WERI-Rb-1 (cell line): ENCODE measurements at regions not wholly inside any gene's neighbourhood (a gene's known extent, or its start where the extent isn't known, plus 50 kb on each side); places are given as distances from the start of the nearest gene placed in this dataset.
"Not testable (repeated sequence)": the region's sequence is repeated elsewhere in the genome, so short reads cannot be mapped to it uniquely, and the experiment has no call there.

Experiments used
- DNase-seq: peaks from one replicate; pipeline ENCODE4 v3.0.0-alpha.2; 2020
- H3K27ac ChIP-seq: fragments of 250-450 bp; sonication (Bioruptor Pico); 2 replicates; pipeline ENCODE4 v1.5.1; 2020; ENCODE audit warnings: mild to moderate bottlenecking, moderate library complexity
- H3K27me3 ChIP-seq: fragments of 250-450 bp; sonication (Bioruptor Pico); 2 replicates; pipeline ENCODE4 v1.5.1; 2021; ENCODE audit warnings: mild to moderate bottlenecking, low read depth, moderate library complexity; ENCODE audit not compliant: insufficient read depth, severe bottlenecking
- H3K36me3 ChIP-seq: fragments of 250-450 bp; sonication (Bioruptor Pico); 2 replicates; pipeline ENCODE4 v1.5.1; 2020; ENCODE audit warnings: mild to moderate bottlenecking, moderate library complexity
- H3K4me3 ChIP-seq: 2 replicates; pipeline ENCODE4 v1.5.1; 2011; ENCODE audit warnings: low read depth, mild to moderate bottlenecking, control low read depth, low read length
- H3K9me3 ChIP-seq: fragments of 250-450 bp; sonication (Bioruptor Pico); 2 replicates; pipeline ENCODE4 v1.5.1; 2021; ENCODE audit warnings: mild to moderate bottlenecking, moderate library complexity; ENCODE audit not compliant: severe bottlenecking
- TF ChIP-seq, protein P1 (sequence below): IDR thresholded peaks from 2 replicates; pipeline ENCODE4 v1.5.1; 2011; ENCODE audit warnings: low read depth, mild to moderate bottlenecking, control low read depth, inconsistent platforms, low read length

- TF ChIP-seq, protein P1, sequence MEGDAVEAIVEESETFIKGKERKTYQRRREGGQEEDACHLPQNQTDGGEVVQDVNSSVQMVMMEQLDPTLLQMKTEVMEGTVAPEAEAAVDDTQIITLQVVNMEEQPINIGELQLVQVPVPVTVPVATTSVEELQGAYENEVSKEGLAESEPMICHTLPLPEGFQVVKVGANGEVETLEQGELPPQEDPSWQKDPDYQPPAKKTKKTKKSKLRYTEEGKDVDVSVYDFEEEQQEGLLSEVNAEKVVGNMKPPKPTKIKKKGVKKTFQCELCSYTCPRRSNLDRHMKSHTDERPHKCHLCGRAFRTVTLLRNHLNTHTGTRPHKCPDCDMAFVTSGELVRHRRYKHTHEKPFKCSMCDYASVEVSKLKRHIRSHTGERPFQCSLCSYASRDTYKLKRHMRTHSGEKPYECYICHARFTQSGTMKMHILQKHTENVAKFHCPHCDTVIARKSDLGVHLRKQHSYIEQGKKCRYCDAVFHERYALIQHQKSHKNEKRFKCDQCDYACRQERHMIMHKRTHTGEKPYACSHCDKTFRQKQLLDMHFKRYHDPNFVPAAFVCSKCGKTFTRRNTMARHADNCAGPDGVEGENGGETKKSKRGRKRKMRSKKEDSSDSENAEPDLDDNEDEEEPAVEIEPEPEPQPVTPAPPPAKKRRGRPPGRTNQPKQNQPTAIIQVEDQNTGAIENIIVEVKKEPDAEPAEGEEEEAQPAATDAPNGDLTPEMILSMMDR: no peak
- Histone ChIP-seq H3K9me3 (peaks cover 12% of the 10 kb centered on the region), H3K36me3 (no peaks in the 10 kb centered on the region), H3K4me3 (no peak overlapping the region), H3K27me3 (no peaks in the 10 kb centered on the region), H3K27ac (no peak overlapping the region)
- DNase-seq: no peak
Observed at GRCh38 chr1:173377266-173377665, 99.9 kb upstream of the PRDX6 start.

DNA sequence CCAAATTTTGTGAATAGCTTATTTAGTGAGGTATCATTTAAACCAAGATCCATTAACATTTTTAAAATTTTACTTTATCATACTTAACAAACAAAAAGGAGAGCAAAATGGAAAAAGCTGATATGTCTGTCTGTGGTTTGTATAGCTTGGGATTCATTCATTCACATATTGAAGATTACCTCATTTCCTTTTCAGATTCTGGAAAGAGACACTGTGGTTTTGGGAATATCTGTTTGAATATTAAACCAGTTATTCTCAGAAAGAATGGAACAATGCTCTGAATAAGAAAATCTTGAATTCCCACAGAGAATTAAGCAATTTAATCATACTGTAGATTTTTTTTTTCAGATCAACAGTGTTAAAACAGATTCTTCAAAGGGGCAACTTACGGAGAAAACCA lies 93.8 kb upstream of the PRDX6 start:
- Histone ChIP-seq H3K27ac (no peak overlapping the region), H3K9me3 (no peaks in the 10 kb centered on the region), H3K4me3 (no peak overlapping the region), H3K27me3 (no peaks in the 10 kb centered on the region), H3K36me3 (no peaks in the 10 kb centered on the region)
- TF ChIP-seq, protein P1: no peak
- DNase-seq: no peak

- H3K36me3 ChIP-seq: no peaks in the 10 kb centered on the region
- no peak overlapping the region for H3K4me3 ChIP-seq
- H3K27ac ChIP-seq: no peak overlapping the region
- DNase-seq: no peak
- no peaks in the 10 kb centered on the region for H3K9me3 ChIP-seq
- TF ChIP-seq, protein P1: no peak
- H3K27me3 ChIP-seq: no peaks in the 10 kb centered on the region
Observed at GRCh38 chr1:173388352-173388751, 88.8 kb upstream of the PRDX6 start.

DNA sequence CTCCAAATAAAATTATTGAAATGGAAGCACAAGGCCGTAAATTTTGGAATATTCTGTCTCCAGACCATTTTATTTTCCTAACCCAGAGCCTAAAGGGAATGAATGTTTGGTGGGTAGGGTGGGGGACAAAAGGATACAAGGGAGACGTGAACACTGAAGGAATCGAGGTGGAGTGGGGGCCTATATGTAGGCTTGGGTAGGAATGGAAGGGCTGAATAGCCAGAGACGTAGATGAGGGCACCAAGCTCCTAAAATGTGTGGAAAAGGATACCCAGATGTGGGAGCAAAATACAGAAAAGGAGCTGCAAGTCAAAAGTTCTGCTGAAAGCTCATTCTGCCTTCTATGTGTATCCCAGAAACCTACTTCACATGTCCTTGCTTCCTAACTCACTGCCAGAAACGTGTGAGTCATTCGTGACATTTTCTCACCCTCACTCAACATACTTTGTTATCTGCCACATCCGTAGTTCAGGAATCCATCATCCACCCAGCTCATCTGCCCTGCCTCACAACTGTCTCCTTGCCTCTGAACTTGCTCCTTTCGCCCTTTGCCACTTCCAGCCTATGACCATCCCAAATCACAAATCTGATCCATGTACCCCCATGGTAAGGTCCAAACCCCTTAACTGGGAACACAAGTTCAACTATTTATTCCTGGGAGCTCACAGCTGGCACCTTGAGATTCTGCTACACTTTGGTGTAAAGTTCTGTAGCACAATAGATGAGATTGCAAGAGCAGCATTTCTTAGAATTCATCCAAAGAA lies 84.1 kb upstream of the PRDX6 start:
- H3K27ac ChIP-seq: no peak overlapping the region
- H3K9me3 ChIP-seq: no peaks in the 10 kb centered on the region
- no peak for DNase-seq
- TF ChIP-seq, protein P1: no peak
- H3K27me3 ChIP-seq: no peaks in the 10 kb centered on the region
- no peaks in the 10 kb centered on the region for H3K36me3 ChIP-seq
- no peak overlapping the region for H3K4me3 ChIP-seq

DNA sequence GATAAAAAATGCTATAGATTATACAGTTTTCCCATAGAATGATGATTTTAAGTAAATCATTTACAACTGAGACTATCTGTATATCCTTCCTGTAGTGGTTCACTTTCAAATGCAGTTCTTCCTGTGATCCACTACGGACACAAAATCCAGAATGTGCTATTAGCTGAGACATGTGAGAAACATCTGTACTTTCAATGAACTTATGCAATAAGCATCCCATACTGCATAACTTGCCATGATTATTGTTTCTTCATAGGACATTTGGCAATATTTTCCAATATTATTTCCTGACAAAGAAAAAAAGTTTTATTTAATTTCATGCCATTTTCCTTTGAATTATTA lies 83.5 kb upstream of the PRDX6 start:
- H3K27ac ChIP-seq: no peak overlapping the region
- DNase-seq: no peak

DNA sequence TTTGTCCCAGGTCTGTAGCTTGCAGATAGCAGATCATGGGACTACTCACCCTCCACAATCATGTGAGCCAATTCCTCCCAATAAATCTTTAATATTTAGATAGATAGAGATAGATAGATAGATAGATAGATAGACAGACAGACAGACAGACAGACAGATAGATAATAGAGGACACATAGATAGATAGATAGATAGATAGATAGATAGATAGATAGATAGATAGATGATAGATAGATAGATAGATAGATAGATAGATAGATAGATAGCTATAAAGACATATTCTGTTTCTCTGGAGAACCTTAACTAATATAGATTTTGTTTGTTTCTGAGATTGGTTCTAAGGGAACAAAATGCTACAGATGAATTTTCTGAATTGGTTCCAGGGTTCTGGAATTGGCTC lies 82.3 kb upstream of the PRDX6 start:
- not testable (repeated sequence) for H3K27ac ChIP-seq, H3K4me3 ChIP-seq, DNase-seq, H3K36me3 ChIP-seq, H3K27me3 ChIP-seq, H3K9me3 ChIP-seq

More for the DNA sequence above, 83.5 kb upstream of the PRDX6 start:
- H3K36me3 ChIP-seq: no peaks in the 10 kb centered on the region
- H3K9me3 ChIP-seq: no peaks in the 10 kb centered on the region
- no peaks in the 10 kb centered on the region for H3K27me3 ChIP-seq
- TF ChIP-seq, protein P1: no peak
- H3K4me3 ChIP-seq: no peak overlapping the region
